ENCODE measurements at regions not wholly inside any gene's neighbourhood (a gene's known extent, or its start where the extent isn't known, plus 50 kb on each side); places are given as distances from the start of the nearest gene placed in this dataset.

DNA sequence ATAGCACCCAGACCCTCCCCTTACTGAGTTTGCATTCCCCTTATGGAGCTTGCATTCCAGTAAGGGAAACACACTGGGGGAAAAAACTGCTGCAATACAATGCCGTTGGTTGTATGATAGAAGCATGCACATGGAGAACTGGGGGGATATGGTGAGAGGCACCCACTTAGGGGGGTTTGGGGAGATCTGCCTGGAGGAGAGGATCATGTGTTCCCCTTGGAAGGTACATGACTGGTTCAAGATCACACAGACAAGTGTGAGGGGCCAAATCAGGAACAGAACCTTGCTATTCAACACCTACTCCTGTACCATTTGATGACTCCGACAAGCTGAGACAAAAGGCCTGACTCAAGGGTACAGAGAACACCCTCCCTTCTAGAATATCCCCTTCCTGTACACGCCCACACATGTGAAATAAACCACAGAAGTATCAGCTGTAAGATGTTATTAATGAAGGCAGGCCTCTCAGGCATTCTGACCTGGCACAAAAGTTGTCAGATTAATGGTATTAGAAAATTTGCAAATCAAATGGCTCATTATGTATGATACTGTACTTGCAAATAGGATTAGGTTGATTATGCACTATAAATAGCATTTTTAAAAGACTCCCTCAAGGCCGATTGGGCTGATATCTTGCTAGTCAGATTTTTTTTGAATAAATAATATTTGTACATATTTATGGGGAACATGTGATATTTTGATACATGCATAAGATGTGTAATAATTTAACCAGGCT is 122.2 kb downstream of the NPY start:
- Histone ChIP-seq H3K4me3 (no peak overlapping the region), H3K27me3 (ENCODE audit: insufficient read depth in 3 of 3, low read length in 2 of 3) (no peaks in the 10 kb centered on the region), H3K9me3 (no peaks in the 10 kb centered on the region), H3K27ac (no peak overlapping the region), H3K36me3 (ENCODE audit: insufficient read depth in 1 of 2, low read depth in 1 of 2) (no peaks in the 10 kb centered on the region), H3K4me1 (no peaks in the 10 kb centered on the region)
- ATAC-seq (no peak), DNase-seq (no peak)
- intact Hi-C loops (cut with DNase I) = loop anchor here (5.0 to 10.0 kb wide), 3 partner anchors 159 to 256 kb away; partner anchors contain the start of gene PALS2 (in 1 of the 2)
- WGBS, 3 donors = 62 to 76% (median 69%) methylated on average over 4 of the region's 4 CpGs
- TF ChIP-seq, protein P1, sequence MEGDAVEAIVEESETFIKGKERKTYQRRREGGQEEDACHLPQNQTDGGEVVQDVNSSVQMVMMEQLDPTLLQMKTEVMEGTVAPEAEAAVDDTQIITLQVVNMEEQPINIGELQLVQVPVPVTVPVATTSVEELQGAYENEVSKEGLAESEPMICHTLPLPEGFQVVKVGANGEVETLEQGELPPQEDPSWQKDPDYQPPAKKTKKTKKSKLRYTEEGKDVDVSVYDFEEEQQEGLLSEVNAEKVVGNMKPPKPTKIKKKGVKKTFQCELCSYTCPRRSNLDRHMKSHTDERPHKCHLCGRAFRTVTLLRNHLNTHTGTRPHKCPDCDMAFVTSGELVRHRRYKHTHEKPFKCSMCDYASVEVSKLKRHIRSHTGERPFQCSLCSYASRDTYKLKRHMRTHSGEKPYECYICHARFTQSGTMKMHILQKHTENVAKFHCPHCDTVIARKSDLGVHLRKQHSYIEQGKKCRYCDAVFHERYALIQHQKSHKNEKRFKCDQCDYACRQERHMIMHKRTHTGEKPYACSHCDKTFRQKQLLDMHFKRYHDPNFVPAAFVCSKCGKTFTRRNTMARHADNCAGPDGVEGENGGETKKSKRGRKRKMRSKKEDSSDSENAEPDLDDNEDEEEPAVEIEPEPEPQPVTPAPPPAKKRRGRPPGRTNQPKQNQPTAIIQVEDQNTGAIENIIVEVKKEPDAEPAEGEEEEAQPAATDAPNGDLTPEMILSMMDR (IDR thresholded peaks at IDR 0.05) = no peak

GRCh38 chr7:24406789-24407299 is 122.9 kb downstream of the NPY start:
- TF ChIP-seq, protein P1 (IDR thresholded peaks at IDR 0.05) = no peak
- no peak overlapping the region for H3K4me3 ChIP-seq
- intact Hi-C loops (cut with DNase I) = loop anchor here (5.0 to 10.0 kb wide), 3 partner anchors 158 to 255 kb away; partner anchors contain the start of gene PALS2 (in 1 of the 2)
- no peak overlapping the region for H3K27ac ChIP-seq
- no peaks in the 10 kb centered on the region for H3K36me3 ChIP-seq (ENCODE audit: insufficient read depth in 1 of 2, low read depth in 1 of 2)
- 54 to 57% (median 56%) methylated on average over 3 of the region's 3 CpGs for WGBS, 3 donors
- ATAC-seq (no peak), DNase-seq (no peak)
- no peaks in the 10 kb centered on the region for H3K9me3 ChIP-seq
- no peaks in the 10 kb centered on the region for H3K27me3 ChIP-seq (ENCODE audit: insufficient read depth in 3 of 3, low read length in 2 of 3)
- no peaks in the 10 kb centered on the region for H3K4me1 ChIP-seq

DNA sequence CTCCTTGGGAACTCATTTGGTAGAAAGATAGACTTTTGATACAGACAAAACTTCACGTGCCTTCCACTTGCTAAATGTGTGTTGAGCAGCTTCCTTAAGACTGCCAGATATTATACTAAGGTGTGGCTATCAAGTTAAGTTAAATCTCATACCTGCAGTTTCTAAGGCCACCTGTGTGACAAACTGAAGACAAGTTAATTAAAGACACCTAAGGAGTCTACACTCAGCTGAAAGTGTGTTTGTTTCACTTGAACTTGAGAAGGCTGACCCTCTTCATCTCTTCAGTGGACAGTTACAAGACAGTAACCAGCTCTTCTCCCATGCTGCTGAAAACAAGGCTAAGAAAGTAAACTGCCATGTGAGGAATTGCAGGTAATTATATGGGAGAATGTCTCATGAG is 124.0 kb downstream of the NPY start:
- Histone ChIP-seq H3K27ac (no peak overlapping the region), H3K4me3 (no peak overlapping the region), H3K27me3 (ENCODE audit: insufficient read depth in 3 of 3, low read length in 2 of 3) (no peaks in the 10 kb centered on the region), H3K36me3 (ENCODE audit: insufficient read depth in 1 of 2, low read depth in 1 of 2) (no peaks in the 10 kb centered on the region), H3K4me1 (no peaks in the 10 kb centered on the region), H3K9me3 (no peaks in the 10 kb centered on the region)
- TF ChIP-seq, protein P1 (IDR thresholded peaks at IDR 0.05) = no peak
- 84 to 93% (median 92%) methylated on average over 1 of the region's 1 CpG for WGBS, 3 donors
- no peak for DNase-seq
- no peak for ATAC-seq
- intact Hi-C loops (cut with DNase I) = loop anchor here (5.0 to 10.0 kb wide), 3 partner anchors 157 to 254 kb away; partner anchors contain the start of gene PALS2 (in 1 of the 2)

DNA sequence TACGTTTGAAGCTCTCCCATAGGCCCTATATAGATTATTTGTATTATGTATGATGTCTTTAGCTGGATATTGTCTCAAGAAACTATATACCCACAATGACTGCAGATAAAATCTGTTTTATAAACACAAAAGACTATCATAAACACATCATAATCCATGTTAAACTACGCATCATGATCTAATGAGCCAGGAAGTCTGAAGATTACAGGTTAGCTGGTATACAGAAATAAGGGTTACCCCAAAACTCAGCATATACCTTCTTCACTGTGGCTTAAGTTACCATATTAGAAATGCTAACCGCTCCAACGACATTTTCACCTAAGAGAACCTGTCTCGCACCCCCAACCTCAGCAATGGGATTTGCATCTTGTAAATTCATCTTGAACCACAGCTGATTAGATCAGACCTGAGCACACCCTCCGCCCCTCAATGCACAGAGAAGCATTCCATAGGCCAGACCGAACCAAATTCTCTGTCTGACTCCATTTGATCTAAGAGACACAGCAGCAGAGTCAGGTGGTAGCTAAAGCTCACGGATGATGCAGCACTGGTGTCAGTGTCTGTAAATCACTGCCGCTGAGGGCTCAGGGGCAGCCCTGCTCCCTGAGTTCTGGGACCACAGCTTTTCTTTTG is 124.9 kb downstream of the NPY start:
- DNase-seq (no peak), ATAC-seq (no peak)
- WGBS, 3 donors = 88 to 91% (median 89%) methylated on average over 9 of the region's 9 CpGs
- Histone ChIP-seq H3K4me1 (no peaks in the 10 kb centered on the region), H3K27me3 (ENCODE audit: insufficient read depth in 3 of 3, low read length in 2 of 3) (no peaks in the 10 kb centered on the region), H3K27ac (no peak overlapping the region), H3K36me3 (ENCODE audit: insufficient read depth in 1 of 2, low read depth in 1 of 2) (no peaks in the 10 kb centered on the region), H3K9me3 (peaks cover 3% of the 10 kb centered on the region), H3K4me3 (no peak overlapping the region)
- TF ChIP-seq, protein P1 (IDR thresholded peaks at IDR 0.05) = no peak
- intact Hi-C loops (cut with DNase I) = loop anchor here (5.0 to 10.0 kb wide), 3 partner anchors 156 to 253 kb away; partner anchors contain the start of gene PALS2 (in 1 of the 2)

Measured in psoas muscle (tissue), 7 donors.